Prostate gland (tissue), 2 donors: ENCODE measurements at regions not wholly inside any gene's neighbourhood (a gene's known extent, or its start where the extent isn't known, plus 50 kb on each side); places are given as distances from the start of the nearest gene placed in this dataset.

Experiments used
- CTCF ChIP-seq, 4 experiments: fragments of 200-600 bp in 2 of 4; fragments of 450-650 bp in 2 of 4; sonication (generic) in 2 of 4; IDR thresholded peaks; 1 replicate in 3 of 4; 2 replicates in 1 of 4; pipeline ENCODE4 v1.5.1; 2016 to 2019; ENCODE audit warnings: antibody characterized with exemption in 4 of 4, mild to moderate bottlenecking in 2 of 4, moderate library complexity in 2 of 4
- POLR2A ChIP-seq: fragments of 450-650 bp; IDR thresholded peaks from one replicate; pipeline ENCODE4 v1.6.1; 2016; ENCODE audit warnings: antibody characterized with exemption, mild to moderate bottlenecking
- POLR2AphosphoS5 ChIP-seq: sonication (generic); formaldehyde crosslinking; IDR thresholded peaks from one replicate; pipeline ENCODE4 v1.6.1; 2017; ENCODE audit warnings: antibody characterized with exemption

- no peak for TF ChIP-seq CTCF (IDR thresholded peaks at IDR 0.05)
- TF ChIP-seq POLR2A, result no peak
- TF ChIP-seq POLR2AphosphoS5, result no peak
Observed at GRCh38 chr22:48476577-48476976, 1351.1 kb downstream of the BRD1 start.
